Right atrium auricular region (tissue), 2 donors: ENCODE measurements at regions not wholly inside any gene's neighbourhood (a gene's known extent, or its start where the extent isn't known, plus 50 kb on each side); places are given as distances from the start of the nearest gene placed in this dataset.

Experiments
- DNase-seq: peaks from one replicate; pipeline ENCODE4 v3.0.0-alpha.2; 2019; ENCODE audit warnings: low spot score
- H3K27ac ChIP-seq, 2 donors: fragments of 200-600 bp; sonication (generic); 1 replicate in 1 of 2; 2 replicates in 1 of 2; pipeline ENCODE4 v1.5.1; 2016 to 2019
- H3K27me3 ChIP-seq, 2 donors: fragments of 200-600 bp; sonication (generic); one replicate each; pipeline versions ENCODE4 v1.5.1 to v1.6.0; 2017 to 2019
- H3K36me3 ChIP-seq: fragments of 200-600 bp; sonication (generic); one replicate; pipeline ENCODE4 v1.5.1; 2016
- H3K4me1 ChIP-seq, 2 donors: fragments of 200-600 bp; sonication (generic); one replicate each; pipeline versions ENCODE4 v1.5.1 to v1.6.0; 2017 to 2019
- H3K4me3 ChIP-seq, 2 donors: fragments of 200-600 bp; sonication (generic); 1 replicate in 1 of 2; 2 replicates in 1 of 2; pipeline ENCODE4 v1.5.1; 2017 to 2019; ENCODE audit warnings: mild to moderate bottlenecking in 1 of 2, moderate library complexity in 1 of 2
- H3K9me3 ChIP-seq, 2 donors: fragments of 200-600 bp; sonication (generic); one replicate each; pipeline ENCODE4 v1.5.1; 2019
- CTCF ChIP-seq, 2 donors: fragments of 200-600 bp; sonication (generic); IDR thresholded peaks; one replicate each; pipeline ENCODE4 v1.5.1; 2019; ENCODE audit warnings: antibody characterized with exemption in 2 of 2

- no peaks in the 10 kb centered on the region for H3K36me3 ChIP-seq
- H3K27ac ChIP-seq: no peak overlapping the region
- no peak for TF ChIP-seq CTCF (IDR thresholded peaks at IDR 0.05)
- no peaks in the 10 kb centered on the region for H3K9me3 ChIP-seq
- no peak overlapping the region for H3K4me3 ChIP-seq
- no peaks in the 10 kb centered on the region for H3K4me1 ChIP-seq
- no peaks in the 10 kb centered on the region for H3K27me3 ChIP-seq
- DNase-seq: no peak
Measured at GRCh38 chr7:47702080-47702479, 120.2 kb upstream of the TNS3 start.

GRCh38 chr7:47698386-47698785, 116.5 kb upstream of the TNS3 start:
- Histone ChIP-seq H3K36me3 (no peaks in the 10 kb centered on the region), H3K4me3 (no peak overlapping the region), H3K27ac (no peak overlapping the region), H3K27me3 (no peaks in the 10 kb centered on the region), H3K9me3 (no peaks in the 10 kb centered on the region), H3K4me1 (no peaks in the 10 kb centered on the region)
- no peak for DNase-seq
- TF ChIP-seq CTCF (IDR thresholded peaks at IDR 0.05): no peak

- no peak overlapping the region for H3K4me3 ChIP-seq
- DNase-seq: no peak
- no peak overlapping the region for H3K27ac ChIP-seq
- H3K4me1 ChIP-seq: no peaks in the 10 kb centered on the region
- H3K36me3 ChIP-seq: no peaks in the 10 kb centered on the region
- H3K9me3 ChIP-seq: no peaks in the 10 kb centered on the region
- H3K27me3 ChIP-seq: no peaks in the 10 kb centered on the region
- TF ChIP-seq CTCF (IDR thresholded peaks at IDR 0.05): no peak
Measured at GRCh38 chr7:47697543-47697942, 115.6 kb upstream of the TNS3 start.

- H3K4me3 ChIP-seq: no peak overlapping the region
- no peak for TF ChIP-seq CTCF (IDR thresholded peaks at IDR 0.05)
- no peaks in the 10 kb centered on the region for H3K36me3 ChIP-seq
- H3K9me3 ChIP-seq: no peaks in the 10 kb centered on the region
- peaks cover 0 to 4% of the 10 kb centered on the region in 2 donors for H3K4me1 ChIP-seq
- H3K27me3 ChIP-seq: no peaks in the 10 kb centered on the region
- no peak overlapping the region for H3K27ac ChIP-seq
- no peak for DNase-seq
Measured at GRCh38 chr7:47696152-47696710, 114.3 kb upstream of the TNS3 start.

GRCh38 chr7:47693216-47693615, 111.3 kb upstream of the TNS3 start:
- no peak for DNase-seq
- Histone ChIP-seq H3K9me3 (no peaks in the 10 kb centered on the region), H3K36me3 (no peaks in the 10 kb centered on the region), H3K4me3 (no peak overlapping the region), H3K27me3 (no peaks in the 10 kb centered on the region), H3K4me1 (peaks cover 0 to 7% of the 10 kb centered on the region in 2 donors), H3K27ac (no peak overlapping the region)
- no peak for TF ChIP-seq CTCF (IDR thresholded peaks at IDR 0.05)

- H3K27ac ChIP-seq: peak overlapping the region in 1 of 2 donors; percentile 56
Measured at GRCh38 chr7:47691988-47692387, 110.1 kb upstream of the TNS3 start.

More at GRCh38 chr7:47691988-47692387, 110.1 kb upstream of the TNS3 start:
- no peaks in the 10 kb centered on the region for H3K36me3 ChIP-seq
- no peak for DNase-seq
- no peaks in the 10 kb centered on the region for H3K9me3 ChIP-seq
- H3K27me3 ChIP-seq: no peaks in the 10 kb centered on the region
- H3K4me1 ChIP-seq: peaks cover 0 to 7% of the 10 kb centered on the region in 2 donors
- no peak overlapping the region for H3K4me3 ChIP-seq
- TF ChIP-seq CTCF (IDR thresholded peaks at IDR 0.05): no peak
